A673 (cell line): ENCODE measurements at regions not wholly inside any gene's neighbourhood (a gene's known extent, or its start where the extent isn't known, plus 50 kb on each side); places are given as distances from the start of the nearest gene placed in this dataset.
"Not testable (repeated sequence)": the region's sequence is repeated elsewhere in the genome, so short reads cannot be mapped to it uniquely, and the experiment has no call there.

Experiments
- CTCF ChIP-seq: fragments of 300-800, 200-600 bp; sonication (generic); conservative IDR thresholded peaks from 2 replicates; pipeline ENCODE4 v1.5.1; 2017; ENCODE audit warnings: low read depth, mild to moderate bottlenecking, antibody characterized with exemption, low read length, moderate library complexity, mixed read lengths
- EZH2 ChIP-seq: fragments of 200-600 bp; sonication (generic); IDR thresholded peaks from 2 replicates; pipeline ENCODE4 v1.6.1; 2017; ENCODE audit warnings: borderline replicate concordance, low read depth, mild to moderate bottlenecking, mixed read lengths, antibody characterized with exemption, low read length; ENCODE audit not compliant: poor library complexity, severe bottlenecking

GRCh38 chr21:5051303-5052018 lies 5469.9 kb upstream of the TPTE start:
- not testable (repeated sequence) for TF ChIP-seq EZH2, CTCF
